Uterus (tissue), 3 donors: ENCODE measurements at regions not wholly inside any gene's neighbourhood (a gene's known extent, or its start where the extent isn't known, plus 50 kb on each side); places are given as distances from the start of the nearest gene placed in this dataset.

Experiments used
- DNase-seq, 2 donors: peaks; one replicate each; pipeline ENCODE4 v3.0.0-alpha.2; 2019 to 2020
- H3K27ac ChIP-seq, 2 donors: fragments of 200-600 bp; sonication (generic); 1 replicate in 1 of 2; 2 replicates in 1 of 2; pipeline ENCODE4 v1.5.1; 2016 to 2018
- H3K27me3 ChIP-seq, 2 donors: fragments of 200-600 bp; sonication (generic); one replicate each; pipeline ENCODE4 v1.5.1; 2018 to 2019; ENCODE audit warnings: control low read depth in 1 of 2
- H3K36me3 ChIP-seq, 2 donors: fragments of 200-600 bp; sonication (generic); one replicate each; pipeline ENCODE4 v1.5.1; 2019; ENCODE audit warnings: control low read depth in 1 of 2
- H3K4me1 ChIP-seq, 2 donors: fragments of 200-600 bp; sonication (generic); one replicate each; pipeline ENCODE4 v1.5.1; 2018 to 2019; ENCODE audit warnings: control low read depth in 1 of 2
- H3K4me3 ChIP-seq, 2 donors: fragments of 200-600 bp; sonication (generic); 1 replicate in 1 of 2; 2 replicates in 1 of 2; pipeline ENCODE4 v1.5.1; 2018 to 2019; ENCODE audit warnings: mild to moderate bottlenecking in 1 of 2
- H3K9me3 ChIP-seq, 2 donors: fragments of 200-600 bp; sonication (generic); one replicate each; pipeline ENCODE4 v1.5.1; 2019; ENCODE audit warnings: control low read depth in 1 of 2
- POLR2A ChIP-seq, 2 donors: fragments of 450-650 bp; IDR thresholded peaks; one replicate each; pipeline ENCODE4 v1.6.1; 2016; ENCODE audit warnings: antibody characterized with exemption in 2 of 2, mild to moderate bottlenecking in 1 of 2, moderate library complexity in 1 of 2
- intact Hi-C: fragments of 100-400 bp; cut with DNase I; formaldehyde crosslinking; loops from one replicate; pipeline ENCODE4 v1.15.1; 2023; ENCODE audit warnings: low total_unique reads
- TF ChIP-seq, protein P1 (sequence below), 4 experiments: fragments of 200-600 bp in 2 of 4; fragments of 450-650 bp in 2 of 4; sonication (generic) in 2 of 4; IDR thresholded peaks; one replicate each; pipeline ENCODE4 v1.5.1; 2016 to 2019; ENCODE audit warnings: antibody characterized with exemption in 4 of 4, mild to moderate bottlenecking in 2 of 4, moderate library complexity in 1 of 4
- donor health status: DM: yes; HTN: yes; CAD: no.

DNA sequence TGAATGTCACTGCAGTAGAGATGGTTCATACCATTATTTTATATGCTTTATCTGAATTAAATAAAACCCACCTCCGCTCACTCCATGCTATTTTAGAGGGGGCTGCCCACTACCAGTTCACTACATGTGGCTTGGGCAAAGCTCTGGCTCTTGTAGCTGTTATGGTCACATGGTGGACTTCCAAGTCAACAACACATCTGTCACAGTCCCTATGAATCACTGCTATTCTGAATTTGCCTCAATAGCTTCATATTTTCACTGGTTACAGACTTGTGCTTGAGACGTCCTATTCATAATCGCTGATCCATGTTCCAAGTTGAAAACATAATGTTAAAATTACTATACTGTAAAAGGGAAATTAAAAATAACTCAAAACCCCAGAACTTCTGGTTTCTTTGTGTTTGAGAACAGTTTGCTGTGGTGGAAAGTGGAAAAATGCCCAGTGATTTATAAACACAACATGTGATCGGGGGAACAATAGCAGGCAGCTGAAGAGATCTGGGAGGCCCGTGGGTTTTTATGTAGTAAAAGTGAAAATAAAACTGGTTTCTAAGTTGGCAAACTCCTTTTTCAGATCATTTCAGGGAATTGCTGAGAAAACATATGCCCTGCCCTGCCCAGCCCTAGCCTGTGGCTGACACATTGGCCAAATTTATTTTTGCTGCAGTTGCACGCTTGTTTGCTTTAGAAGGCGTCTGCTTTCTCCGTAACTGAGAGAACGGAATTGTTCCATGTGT lies 128.8 kb upstream of the PRR23C start:
- Histone ChIP-seq H3K4me1 (no peaks in the 10 kb centered on the region), H3K36me3 (no peaks in the 10 kb centered on the region), H3K27ac (peak overlapping the region in 1 of 2 donors; percentile 66), H3K9me3 (no peaks in the 10 kb centered on the region), H3K4me3 (peak overlapping the region; percentile 5 to 31), H3K27me3 (no peaks in the 10 kb centered on the region)
- intact Hi-C loops = no loop called here
- no peak for TF ChIP-seq POLR2A (IDR thresholded peaks at IDR 0.05)
- TF ChIP-seq, protein P1, sequence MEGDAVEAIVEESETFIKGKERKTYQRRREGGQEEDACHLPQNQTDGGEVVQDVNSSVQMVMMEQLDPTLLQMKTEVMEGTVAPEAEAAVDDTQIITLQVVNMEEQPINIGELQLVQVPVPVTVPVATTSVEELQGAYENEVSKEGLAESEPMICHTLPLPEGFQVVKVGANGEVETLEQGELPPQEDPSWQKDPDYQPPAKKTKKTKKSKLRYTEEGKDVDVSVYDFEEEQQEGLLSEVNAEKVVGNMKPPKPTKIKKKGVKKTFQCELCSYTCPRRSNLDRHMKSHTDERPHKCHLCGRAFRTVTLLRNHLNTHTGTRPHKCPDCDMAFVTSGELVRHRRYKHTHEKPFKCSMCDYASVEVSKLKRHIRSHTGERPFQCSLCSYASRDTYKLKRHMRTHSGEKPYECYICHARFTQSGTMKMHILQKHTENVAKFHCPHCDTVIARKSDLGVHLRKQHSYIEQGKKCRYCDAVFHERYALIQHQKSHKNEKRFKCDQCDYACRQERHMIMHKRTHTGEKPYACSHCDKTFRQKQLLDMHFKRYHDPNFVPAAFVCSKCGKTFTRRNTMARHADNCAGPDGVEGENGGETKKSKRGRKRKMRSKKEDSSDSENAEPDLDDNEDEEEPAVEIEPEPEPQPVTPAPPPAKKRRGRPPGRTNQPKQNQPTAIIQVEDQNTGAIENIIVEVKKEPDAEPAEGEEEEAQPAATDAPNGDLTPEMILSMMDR (IDR thresholded peaks at IDR 0.05) = no peak
- no peak for DNase-seq

DNA sequence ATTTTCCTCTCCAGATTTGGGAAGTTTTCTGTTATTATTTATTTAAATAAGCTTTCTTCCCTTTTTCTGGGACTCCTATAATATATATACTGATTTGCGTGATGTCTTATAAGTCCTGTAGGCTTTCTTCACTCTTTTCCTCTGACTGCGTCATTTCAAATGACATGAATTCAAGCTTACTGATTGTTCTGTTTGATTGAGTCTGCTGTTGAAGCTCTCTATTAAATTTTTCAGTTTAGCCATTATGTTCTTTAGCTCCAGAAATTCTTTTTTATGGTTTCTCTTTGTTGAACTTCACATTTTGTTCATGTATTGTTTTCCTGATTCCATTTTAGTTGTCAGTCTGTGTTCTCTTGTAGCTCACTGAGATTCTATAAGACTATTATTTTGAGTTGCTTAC lies 135.8 kb upstream of the PRR23C start:
- Histone ChIP-seq H3K27me3 (no peaks in the 10 kb centered on the region), H3K27ac (no peak overlapping the region), H3K36me3 (no peaks in the 10 kb centered on the region), H3K4me1 (no peaks in the 10 kb centered on the region), H3K4me3 (no peak overlapping the region), H3K9me3 (no peaks in the 10 kb centered on the region)
- no peak for DNase-seq
- TF ChIP-seq POLR2A (IDR thresholded peaks at IDR 0.05) = no peak
- TF ChIP-seq, protein P1 (IDR thresholded peaks at IDR 0.05) = no peak
- intact Hi-C loops = no loop called here

DNA sequence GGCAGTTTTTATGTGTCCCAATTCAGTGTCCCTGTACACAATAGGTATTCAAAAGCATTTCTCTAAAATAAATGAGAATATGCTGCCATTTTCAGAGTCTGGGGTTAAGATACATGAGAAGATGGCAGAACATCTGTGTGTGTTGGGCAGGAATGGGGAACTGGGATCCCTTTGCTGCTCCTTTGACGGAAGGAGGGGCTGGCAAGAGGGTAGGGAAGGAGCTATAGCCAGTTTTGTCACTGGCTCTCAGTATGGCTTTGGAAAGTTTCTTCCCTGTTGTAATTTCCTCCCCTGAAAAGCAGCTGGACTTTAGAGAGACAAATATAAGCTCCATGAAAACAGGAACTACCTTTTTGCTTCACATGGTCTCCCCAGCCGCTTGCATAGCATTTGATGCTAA lies 137.5 kb upstream of the PRR23C start:
- Histone ChIP-seq H3K4me1 (no peaks in the 10 kb centered on the region), H3K9me3 (no peaks in the 10 kb centered on the region), H3K36me3 (no peaks in the 10 kb centered on the region), H3K27me3 (no peaks in the 10 kb centered on the region), H3K27ac (no peak overlapping the region), H3K4me3 (no peak overlapping the region)
- DNase-seq = no peak
- no peak for TF ChIP-seq POLR2A (IDR thresholded peaks at IDR 0.05)
- TF ChIP-seq, protein P1 (IDR thresholded peaks at IDR 0.05) = no peak
- intact Hi-C loops = no loop called here

DNA sequence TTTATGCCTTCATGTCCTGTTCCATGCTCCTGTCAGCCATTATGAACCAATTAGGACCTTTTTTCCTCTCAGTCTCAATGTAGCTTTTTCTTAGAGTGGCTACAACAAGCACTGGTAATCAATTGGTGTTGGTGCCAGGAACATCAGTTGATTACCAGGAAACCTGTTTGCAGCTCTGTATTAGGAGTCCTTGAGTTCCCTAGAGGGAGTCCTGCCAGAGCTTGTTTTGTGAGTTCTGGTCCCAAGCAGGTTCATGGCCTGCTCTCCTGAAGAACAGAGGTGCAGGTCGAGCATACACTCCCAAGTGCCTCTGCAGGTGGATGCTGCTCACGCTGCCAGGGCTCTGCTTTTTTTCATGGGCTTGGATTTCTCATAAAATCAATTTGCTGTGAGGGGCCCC lies 137.9 kb upstream of the PRR23C start:
- Histone ChIP-seq H3K27ac (no peak overlapping the region), H3K4me1 (no peaks in the 10 kb centered on the region), H3K36me3 (no peaks in the 10 kb centered on the region), H3K27me3 (no peaks in the 10 kb centered on the region), H3K4me3 (no peak overlapping the region), H3K9me3 (no peaks in the 10 kb centered on the region)
- no peak for DNase-seq
- TF ChIP-seq, protein P1 (IDR thresholded peaks at IDR 0.05) = no peak
- TF ChIP-seq POLR2A (IDR thresholded peaks at IDR 0.05) = no peak
- intact Hi-C loops = no loop called here

DNA sequence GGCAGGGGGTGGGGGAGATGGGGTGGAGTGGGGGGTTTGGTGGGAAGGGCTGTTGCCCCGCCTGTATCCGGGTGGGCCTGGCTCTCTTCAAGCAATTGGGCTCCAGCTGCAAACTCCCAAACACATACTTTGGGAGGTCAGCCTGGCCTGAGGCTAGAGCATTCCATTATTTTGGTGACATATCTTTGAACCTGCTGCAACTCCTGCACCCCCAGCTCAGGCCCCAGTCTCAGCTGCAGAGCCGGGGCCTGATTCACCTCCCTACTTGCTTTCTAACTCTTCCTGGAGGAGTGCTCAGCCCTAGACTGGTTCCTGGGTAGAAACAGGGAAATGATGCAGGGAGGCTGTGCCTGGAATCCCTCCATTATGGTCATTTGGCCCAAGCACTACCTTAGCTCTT lies 140.8 kb upstream of the PRR23C start:
- Histone ChIP-seq H3K36me3 (no peaks in the 10 kb centered on the region), H3K9me3 (no peaks in the 10 kb centered on the region), H3K27me3 (no peaks in the 10 kb centered on the region), H3K4me1 (no peaks in the 10 kb centered on the region), H3K4me3 (no peak overlapping the region), H3K27ac (peak overlapping the region; percentile 20 to 34)
- intact Hi-C loops = no loop called here
- TF ChIP-seq, protein P1 (IDR thresholded peaks at IDR 0.05) = no peak
- no peak for TF ChIP-seq POLR2A (IDR thresholded peaks at IDR 0.05)
- DNase-seq = peak in 1 of 2 donors; percentile 21
